Retinal pigment epithelial cell (primary cell): ENCODE measurements at regions not wholly inside any gene's neighbourhood (a gene's known extent, or its start where the extent isn't known, plus 50 kb on each side); places are given as distances from the start of the nearest gene placed in this dataset.
"Not testable (repeated sequence)": the region's sequence is repeated elsewhere in the genome, so short reads cannot be mapped to it uniquely, and the experiment has no call there.

ENCODE experiments used
- DNase-seq: peaks from one replicate; pipeline ENCODE4 v3.0.0-alpha.2; 2010; ENCODE audit warnings: low read depth
- H3K4me3 ChIP-seq: 2 replicates; pipeline ENCODE4 v1.5.1; 2011; ENCODE audit warnings: mild to moderate bottlenecking, low read length, control low read depth, moderate library complexity
- TF ChIP-seq, protein P1 (sequence below): conservative IDR thresholded peaks from 2 replicates; pipeline ENCODE4 v1.5.1; 2011; ENCODE audit warnings: low read depth, low read length, control low read depth, inconsistent platforms

DNA sequence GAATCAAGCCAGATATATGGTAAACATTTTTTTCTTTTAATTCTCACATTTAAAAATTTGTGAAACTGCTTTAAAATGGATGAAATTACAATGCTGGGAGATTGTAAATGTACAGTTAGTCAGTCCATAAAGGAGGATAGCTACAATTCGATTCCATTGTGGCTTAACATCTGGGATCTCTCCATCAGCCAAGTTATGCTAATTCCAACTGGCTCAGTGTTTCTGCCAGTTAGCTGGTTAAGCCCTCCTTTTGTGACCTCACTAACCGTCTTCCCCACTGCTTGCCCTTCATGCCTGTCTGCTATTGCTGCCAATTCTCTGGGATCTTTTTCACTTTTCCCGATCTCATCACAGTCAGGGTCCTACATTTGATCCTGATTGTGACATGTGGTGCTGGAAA lies 1347.6 kb downstream of the CDH11 start:
- no peak for DNase-seq
- H3K4me3 ChIP-seq, result no peak overlapping the region
- TF ChIP-seq, protein P1, sequence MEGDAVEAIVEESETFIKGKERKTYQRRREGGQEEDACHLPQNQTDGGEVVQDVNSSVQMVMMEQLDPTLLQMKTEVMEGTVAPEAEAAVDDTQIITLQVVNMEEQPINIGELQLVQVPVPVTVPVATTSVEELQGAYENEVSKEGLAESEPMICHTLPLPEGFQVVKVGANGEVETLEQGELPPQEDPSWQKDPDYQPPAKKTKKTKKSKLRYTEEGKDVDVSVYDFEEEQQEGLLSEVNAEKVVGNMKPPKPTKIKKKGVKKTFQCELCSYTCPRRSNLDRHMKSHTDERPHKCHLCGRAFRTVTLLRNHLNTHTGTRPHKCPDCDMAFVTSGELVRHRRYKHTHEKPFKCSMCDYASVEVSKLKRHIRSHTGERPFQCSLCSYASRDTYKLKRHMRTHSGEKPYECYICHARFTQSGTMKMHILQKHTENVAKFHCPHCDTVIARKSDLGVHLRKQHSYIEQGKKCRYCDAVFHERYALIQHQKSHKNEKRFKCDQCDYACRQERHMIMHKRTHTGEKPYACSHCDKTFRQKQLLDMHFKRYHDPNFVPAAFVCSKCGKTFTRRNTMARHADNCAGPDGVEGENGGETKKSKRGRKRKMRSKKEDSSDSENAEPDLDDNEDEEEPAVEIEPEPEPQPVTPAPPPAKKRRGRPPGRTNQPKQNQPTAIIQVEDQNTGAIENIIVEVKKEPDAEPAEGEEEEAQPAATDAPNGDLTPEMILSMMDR, result no peak

DNA sequence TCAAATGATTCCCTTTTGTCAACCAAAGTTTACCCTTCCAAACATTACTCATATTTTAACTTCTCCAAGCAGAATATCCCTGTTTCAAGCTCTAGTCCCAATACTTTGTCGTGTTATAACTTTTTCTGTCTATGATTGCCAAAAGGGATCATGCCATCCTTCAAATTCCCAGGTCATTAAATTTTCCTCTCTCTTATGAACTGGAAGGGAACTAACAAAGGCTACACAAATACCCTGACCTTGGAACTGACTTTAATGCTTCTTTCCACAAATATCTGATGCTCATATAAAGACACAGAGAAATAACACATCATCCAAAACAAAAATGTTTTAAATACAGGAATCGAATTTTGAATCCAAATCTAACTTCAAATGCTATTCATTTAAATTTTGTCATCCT lies 1352.7 kb downstream of the CDH11 start:
- TF ChIP-seq, protein P1, result no peak
- no peak for DNase-seq
- H3K4me3 ChIP-seq, result no peak overlapping the region

DNA sequence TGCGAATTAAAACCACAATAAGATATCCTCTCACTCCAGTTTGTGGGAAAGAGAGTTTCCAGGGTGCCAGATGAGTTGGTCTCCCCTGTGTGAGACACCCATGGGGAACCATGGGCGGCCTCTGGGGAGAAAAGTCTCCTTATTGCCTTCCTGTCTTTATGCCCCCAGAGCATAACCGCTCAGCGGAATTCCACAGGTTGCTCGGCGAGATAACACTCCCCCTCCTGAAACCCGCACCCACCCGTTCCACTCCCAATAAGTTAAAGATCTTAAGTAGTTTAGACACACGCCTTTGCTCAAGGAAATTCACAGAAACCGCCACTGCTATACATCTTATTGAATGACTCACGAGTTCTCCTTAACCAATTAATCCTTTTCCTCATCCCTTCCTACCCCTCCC lies 1361.6 kb downstream of the CDH11 start:
- not testable (repeated sequence) for DNase-seq, H3K4me3 ChIP-seq

DNA sequence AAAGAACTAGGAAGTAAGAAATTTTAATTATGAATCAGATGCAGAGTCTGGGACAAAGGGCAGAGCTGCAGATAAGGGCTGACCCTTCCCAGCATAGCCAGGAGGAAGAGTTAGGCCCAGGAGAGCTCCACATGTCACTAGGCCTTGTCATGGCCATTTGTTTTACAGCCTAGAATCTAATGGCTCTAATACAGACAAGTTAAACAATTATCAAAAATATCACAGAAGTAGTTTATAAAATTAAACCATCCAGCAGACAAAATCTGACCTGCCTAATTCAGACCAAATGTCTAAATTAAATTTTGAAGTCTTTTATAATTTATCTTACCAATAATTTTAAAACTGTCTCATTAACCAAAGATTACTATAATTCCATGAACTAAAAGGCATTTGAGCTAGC lies 1369.5 kb downstream of the CDH11 start:
- DNase-seq, result no peak
- TF ChIP-seq, protein P1, result no peak
- no peak overlapping the region for H3K4me3 ChIP-seq

DNA sequence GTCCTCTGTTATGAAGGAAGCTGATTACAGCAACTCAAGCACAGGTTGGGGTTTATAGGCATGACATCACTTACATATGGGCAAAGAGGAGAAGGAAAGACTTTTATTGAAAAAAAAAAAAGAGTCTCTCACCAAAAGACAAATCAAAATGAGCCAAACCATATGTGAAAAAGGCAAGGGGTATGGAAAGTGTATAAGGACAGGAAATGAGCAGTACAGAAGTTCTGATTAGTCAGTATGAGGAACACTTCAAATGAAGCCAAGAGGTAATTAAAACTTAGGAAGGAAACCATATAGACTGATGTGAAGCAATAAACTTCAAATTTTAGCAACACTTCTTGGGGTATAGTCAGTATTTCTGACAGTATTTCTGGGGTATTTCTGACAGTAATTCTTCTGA lies 1372.6 kb downstream of the CDH11 start:
- TF ChIP-seq, protein P1, result no peak
- H3K4me3 ChIP-seq, result no peak overlapping the region
- DNase-seq, result no peak

DNA sequence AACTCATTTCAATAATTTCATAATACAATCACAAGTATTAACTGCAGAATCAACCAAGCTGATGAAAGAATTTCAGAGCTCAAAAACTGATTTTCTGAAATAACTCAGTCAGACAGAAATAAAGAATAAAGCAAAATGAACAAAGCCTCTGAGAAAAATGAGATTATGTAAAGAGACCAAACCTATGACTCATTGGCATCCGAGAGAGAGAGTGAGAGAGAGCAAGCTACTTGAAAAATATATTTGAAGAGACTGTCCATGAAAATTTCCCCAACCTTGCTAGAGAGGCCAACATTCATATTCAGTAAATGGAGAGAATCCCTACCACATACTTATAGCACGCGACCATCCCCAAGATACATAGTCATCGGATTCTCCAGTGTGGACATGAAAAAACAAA lies 1376.4 kb downstream of the CDH11 start:
- H3K4me3 ChIP-seq, result no peak overlapping the region
- TF ChIP-seq, protein P1, result no peak
- DNase-seq, result no peak

DNA sequence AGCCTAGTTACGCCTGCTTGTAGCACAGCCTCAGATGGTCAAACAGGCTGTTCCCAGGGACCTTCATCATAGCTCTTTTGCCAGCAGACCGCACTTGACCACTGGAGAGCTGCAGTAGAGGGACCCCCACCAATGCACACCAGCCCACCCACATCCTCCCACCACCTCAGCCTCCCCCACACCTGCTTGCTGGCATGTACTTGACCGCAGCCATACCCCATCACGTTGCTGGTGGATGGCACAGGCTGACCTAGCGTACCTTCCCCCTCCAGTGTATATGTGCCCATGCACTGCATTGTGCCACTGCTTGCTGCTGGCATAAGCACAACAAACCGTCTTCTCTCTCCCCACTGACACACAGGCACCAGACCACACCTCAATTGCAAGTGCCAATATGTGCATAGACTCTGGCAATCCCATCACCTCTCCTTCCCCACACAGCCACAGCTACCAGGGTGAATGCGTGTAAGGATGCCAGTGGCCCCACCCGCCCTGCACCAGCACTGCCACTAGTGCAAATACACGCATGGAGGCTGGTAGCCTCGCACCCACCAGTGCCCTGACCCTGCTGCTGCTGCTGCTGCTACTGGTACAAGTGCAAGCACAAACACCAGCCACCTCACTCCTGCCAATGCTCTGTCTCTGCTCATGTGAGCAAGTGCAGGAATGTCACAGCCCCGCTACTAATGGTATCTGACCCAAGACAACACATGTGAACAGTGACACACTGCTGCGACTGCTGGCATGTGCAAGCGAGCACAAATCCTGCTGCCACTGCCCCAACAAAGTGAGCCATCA lies 1377.6 kb downstream of the CDH11 start:
- DNase-seq, result no peak
- TF ChIP-seq, protein P1, result no peak
- H3K4me3 ChIP-seq, result no peak overlapping the region
